HepG2 (cell line): ENCODE measurements at regions not wholly inside any gene's neighbourhood (a gene's known extent, or its start where the extent isn't known, plus 50 kb on each side); places are given as distances from the start of the nearest gene placed in this dataset.

Source experiments
- TF ChIP-seq, protein P1 (sequence below): sonication (generic); formaldehyde crosslinking; IDR thresholded peaks from 2 replicates; pipeline ENCODE4 v1.4.0; 2020; ENCODE audit warnings: mild to moderate bottlenecking, missing genetic modification reagents
- TF ChIP-seq, protein P2 (sequence below): sonication (generic); formaldehyde crosslinking; IDR thresholded peaks from 2 replicates; pipeline ENCODE4 v1.5.0; 2020; ENCODE audit warnings: mild to moderate bottlenecking, missing genetic modification reagents, moderate library complexity

DNA sequence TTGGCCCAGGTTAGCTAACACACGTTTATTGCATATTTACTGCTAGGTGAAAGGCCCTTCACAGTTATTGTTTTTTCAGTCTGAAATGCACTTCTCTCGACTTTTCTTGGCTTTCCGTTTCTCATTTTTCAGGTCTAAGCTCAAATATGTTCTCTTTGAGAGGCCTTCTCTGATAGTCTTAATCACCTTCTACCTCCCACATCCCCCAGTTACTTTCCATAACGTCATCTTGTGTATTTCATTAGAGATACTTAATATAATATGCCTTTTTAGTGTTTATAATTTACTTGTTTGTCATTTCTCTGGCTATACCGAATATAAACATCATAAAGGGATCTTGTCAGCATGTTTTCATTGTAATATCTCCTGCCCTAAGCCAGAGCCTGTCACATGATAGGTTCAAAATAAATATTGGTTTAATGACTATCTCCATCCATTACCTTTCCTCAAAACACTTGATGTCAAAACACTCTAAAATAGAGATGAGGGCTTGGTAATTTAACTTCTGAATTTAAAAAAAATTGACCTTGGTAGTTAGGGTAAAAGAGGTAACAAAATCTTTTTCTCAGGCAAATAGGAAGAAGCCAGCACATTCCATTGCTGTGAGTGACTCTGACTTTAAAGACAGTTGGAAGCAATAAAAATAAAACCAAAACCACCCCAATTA, 168.6 kb upstream of the RFC3 start:
- TF ChIP-seq, protein P1, sequence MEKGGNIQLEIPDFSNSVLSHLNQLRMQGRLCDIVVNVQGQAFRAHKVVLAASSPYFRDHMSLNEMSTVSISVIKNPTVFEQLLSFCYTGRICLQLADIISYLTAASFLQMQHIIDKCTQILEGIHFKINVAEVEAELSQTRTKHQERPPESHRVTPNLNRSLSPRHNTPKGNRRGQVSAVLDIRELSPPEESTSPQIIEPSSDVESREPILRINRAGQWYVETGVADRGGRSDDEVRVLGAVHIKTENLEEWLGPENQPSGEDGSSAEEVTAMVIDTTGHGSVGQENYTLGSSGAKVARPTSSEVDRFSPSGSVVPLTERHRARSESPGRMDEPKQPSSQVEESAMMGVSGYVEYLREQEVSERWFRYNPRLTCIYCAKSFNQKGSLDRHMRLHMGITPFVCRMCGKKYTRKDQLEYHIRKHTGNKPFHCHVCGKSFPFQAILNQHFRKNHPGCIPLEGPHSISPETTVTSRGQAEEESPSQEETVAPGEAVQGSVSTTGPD (CRISPR knock-in tag) = no peak
- TF ChIP-seq, protein P2, sequence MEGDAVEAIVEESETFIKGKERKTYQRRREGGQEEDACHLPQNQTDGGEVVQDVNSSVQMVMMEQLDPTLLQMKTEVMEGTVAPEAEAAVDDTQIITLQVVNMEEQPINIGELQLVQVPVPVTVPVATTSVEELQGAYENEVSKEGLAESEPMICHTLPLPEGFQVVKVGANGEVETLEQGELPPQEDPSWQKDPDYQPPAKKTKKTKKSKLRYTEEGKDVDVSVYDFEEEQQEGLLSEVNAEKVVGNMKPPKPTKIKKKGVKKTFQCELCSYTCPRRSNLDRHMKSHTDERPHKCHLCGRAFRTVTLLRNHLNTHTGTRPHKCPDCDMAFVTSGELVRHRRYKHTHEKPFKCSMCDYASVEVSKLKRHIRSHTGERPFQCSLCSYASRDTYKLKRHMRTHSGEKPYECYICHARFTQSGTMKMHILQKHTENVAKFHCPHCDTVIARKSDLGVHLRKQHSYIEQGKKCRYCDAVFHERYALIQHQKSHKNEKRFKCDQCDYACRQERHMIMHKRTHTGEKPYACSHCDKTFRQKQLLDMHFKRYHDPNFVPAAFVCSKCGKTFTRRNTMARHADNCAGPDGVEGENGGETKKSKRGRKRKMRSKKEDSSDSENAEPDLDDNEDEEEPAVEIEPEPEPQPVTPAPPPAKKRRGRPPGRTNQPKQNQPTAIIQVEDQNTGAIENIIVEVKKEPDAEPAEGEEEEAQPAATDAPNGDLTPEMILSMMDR = no peak
